ENCODE measurements at regions not wholly inside any gene's neighbourhood (a gene's known extent, or its start where the extent isn't known, plus 50 kb on each side); places are given as distances from the start of the nearest gene placed in this dataset.

DNA sequence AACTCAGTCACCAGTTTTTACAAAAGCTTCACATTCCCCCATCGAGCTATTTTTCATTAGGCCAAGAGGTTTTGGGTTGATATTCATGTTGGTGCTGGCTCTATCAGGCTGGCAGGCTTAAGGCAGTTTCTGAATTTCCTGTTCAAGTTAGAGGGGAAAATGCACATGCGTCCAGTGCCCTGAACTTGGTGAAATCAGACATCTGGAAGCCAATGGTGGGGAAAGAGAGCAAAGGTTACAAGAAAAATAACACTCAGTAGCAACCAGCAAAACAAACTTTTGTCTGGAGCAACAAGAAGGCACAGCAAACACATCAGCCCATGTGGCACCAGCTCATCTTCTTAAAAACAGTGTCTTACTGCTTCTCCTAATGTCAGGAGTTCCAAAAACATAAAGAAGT lies 155.6 kb upstream of the TSC22D2 start:
- no peak for ATAC-seq
- H3K27ac Mint-ChIP-seq, result no peak overlapping the region
- no peak for DNase-seq
- H3K9me3 Mint-ChIP-seq, result peaks cover 0 to 8% of the 10 kb centered on the region in 2 donors
- H3K4me1 Mint-ChIP-seq, result no peaks in the 10 kb centered on the region
- H3K4me3 Mint-ChIP-seq, result no peak overlapping the region
- peaks cover 31% of the 10 kb centered on the region for H3K27me3 Mint-ChIP-seq

DNA sequence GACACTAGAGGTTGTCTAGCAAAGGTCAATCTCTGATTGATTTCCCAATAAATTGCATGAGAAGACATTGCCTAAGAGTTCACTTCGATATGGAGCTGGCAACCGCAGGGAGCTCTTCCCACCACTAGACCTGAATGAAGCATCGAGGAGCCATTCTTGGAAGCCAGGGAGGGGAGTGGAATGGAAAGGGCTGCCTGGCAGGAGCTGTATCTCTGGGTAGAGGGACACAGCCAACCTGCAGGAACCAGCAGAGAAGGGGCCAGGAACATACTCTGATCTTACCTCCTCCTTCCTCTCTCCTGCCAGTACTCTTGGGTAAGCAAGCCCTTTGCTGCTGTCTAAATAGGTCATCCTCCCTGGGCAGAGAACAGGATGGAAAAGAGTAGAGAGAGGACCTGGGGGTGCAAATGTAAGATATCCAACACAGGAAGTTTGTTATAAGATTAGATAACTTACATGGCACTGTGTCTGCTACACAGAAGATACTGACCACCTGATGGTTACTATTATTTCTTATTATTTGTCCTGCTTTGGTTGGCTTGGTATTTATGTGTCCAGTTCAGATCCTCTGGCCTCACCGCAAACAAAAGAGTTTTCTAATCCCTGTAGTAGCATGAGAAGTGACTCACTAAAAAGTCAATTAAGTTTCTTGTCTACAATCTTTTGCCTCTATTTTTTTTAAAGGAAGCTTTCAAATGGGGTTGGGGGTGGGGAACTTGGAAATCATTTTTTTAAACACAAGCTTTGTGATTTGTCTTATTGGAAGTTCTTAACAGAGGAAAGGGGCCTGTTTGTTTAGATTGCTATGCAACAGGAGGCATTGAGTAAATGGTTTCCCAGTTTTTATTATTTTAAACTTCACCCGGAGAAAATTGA lies 156.7 kb upstream of the TSC22D2 start:
- no peak for DNase-seq
- Mint-ChIP-seq H3K4me3 (no peak overlapping the region), H3K27ac (no peak overlapping the region), H3K27me3 (peaks cover 32% of the 10 kb centered on the region), H3K9me3 (peaks cover 0 to 2% of the 10 kb centered on the region in 2 donors), H3K4me1 (no peaks in the 10 kb centered on the region)
- no peak for ATAC-seq

DNA sequence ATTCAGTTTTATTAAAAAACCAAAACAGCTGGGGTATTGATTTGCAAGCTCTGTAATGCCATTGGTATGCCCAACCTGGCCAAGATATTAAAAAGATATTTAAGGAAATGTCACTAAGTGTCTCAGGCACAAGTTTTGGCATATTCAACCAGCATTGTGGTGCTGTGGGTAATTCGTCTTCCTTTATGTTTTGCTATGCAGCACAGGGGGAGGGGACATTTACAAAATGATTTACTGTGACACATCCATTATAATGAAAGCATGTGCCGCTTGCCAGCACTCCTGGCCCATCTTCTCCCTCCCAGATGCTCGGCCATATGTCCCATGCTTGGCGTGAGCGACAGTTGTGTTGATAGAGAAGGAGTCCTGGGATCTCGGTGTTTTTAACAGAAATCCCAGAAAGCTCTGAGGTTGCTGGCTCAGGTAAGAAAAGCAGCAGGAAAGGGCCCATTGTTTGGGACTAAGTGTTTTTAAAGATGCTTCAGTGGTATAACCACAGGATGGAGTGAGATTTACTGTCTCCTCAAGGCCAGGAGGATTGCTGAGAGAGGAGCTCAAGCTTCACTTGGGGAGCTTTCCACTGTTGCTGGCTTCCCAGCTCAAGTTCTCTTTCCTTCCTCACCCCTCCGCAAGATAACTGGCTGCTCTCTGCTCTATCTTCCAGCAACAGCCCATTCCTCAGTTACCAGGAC lies 158.2 kb upstream of the TSC22D2 start:
- DNase-seq, result no peak
- Mint-ChIP-seq H3K27ac (no peak overlapping the region), H3K27me3 (peaks cover 30% of the 10 kb centered on the region), H3K9me3 (no peaks in the 10 kb centered on the region), H3K4me3 (no peak overlapping the region), H3K4me1 (no peaks in the 10 kb centered on the region)
- ATAC-seq, result no peak

DNA sequence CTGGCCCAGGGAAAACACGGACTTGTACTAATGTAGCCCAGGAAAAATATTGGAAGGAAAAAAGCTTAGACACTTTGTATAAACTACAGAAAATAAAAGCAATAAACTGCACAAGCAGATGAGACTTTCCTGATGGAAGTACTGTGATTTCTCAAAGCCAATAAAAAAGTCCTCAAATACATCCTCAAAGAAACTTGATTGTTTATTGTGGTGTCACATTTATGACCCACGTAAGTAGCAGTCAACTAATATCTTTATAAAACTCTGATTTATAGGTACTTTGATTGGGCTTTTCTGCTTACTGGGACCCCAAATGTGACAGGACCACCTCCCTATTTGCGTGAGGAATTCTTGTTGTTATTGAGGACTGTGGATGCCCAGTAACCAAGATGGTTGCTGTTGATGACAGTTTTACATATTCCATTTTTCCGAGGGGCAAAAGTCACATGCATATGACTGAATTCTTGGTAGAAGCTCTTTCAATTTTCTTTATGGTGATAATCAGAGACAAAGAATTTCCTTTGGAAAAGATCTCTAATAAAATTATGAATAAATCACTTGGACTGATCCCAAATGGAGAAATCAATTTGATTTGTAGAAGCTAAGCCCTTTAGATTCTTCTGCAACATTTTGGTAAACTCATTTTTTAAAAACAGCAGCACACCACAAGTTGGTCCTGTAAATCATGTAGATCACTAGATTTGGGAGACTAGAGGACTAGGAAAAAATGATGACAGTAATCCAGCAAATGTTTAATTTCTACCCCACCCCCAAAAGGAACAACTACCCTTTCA lies 159.0 kb upstream of the TSC22D2 start:
- Mint-ChIP-seq H3K4me3 (no peak overlapping the region), H3K27ac (no peak overlapping the region), H3K27me3 (peaks cover 30% of the 10 kb centered on the region), H3K4me1 (no peaks in the 10 kb centered on the region), H3K9me3 (no peaks in the 10 kb centered on the region)
- DNase-seq, result no peak
- ATAC-seq, result no peak

DNA sequence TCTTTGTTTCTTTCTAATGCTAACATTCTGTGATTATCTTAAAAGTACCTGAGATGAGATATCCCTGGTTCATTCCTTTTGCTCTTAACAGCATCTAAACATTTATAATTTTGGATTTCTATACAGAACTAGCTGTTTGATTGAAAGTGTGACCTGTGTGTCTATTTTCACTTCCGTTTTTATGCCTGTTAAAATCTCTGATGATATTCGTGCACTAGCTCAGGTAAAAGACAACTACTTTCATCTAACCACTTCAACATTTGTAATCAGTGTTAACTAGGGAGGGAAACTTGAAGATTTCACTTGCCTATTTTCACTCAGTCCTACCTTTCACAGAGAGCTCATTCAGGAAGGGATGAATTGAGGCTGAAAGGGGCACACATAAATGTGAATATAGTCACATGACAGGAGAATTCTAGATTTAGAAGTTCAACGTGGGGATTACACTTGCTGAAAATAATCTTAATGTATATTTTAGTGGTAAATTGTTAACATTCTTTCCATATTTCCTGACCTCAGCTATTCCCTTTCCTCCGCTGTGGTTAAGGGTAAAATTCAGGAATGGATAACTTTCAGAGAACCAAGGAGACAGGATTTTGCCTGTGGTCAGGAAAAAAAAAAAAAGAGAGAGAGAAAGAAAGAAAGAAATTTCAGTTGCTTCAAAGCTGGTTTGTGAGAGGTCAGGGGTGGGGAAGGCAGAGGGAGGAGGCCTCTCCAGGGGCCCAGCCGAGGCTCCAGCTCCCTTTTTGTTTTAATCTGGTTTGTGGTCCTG lies 159.8 kb upstream of the TSC22D2 start:
- no peaks in the 10 kb centered on the region for H3K4me1 Mint-ChIP-seq
- H3K9me3 Mint-ChIP-seq, result no peaks in the 10 kb centered on the region
- ATAC-seq (no peak), DNase-seq (no peak)
- H3K4me3 Mint-ChIP-seq, result no peak overlapping the region
- no peak overlapping the region for H3K27ac Mint-ChIP-seq
- H3K27me3 Mint-ChIP-seq, result peaks cover 30% of the 10 kb centered on the region

DNA sequence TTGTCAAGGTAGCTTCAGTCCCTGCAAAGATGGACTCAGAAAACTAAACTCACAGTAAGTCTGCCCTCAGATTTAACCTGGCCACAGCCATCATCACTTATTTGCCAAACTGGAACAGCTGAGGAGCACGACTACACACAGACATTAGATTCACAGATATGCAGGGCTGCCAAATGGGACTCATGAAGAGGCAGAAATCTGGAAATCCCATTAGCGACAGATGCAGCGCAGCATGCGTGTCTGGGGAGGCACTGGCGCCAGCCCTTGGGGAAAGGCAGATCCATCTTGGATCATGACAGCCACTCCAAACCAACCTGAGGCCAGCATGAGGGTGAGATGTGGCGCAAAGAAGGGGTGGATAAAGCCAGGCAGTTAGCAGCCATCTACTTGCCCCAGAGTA lies 160.7 kb upstream of the TSC22D2 start:
- Mint-ChIP-seq H3K27me3 (peaks cover 30% of the 10 kb centered on the region), H3K9me3 (no peaks in the 10 kb centered on the region), H3K27ac (no peak overlapping the region), H3K4me1 (no peaks in the 10 kb centered on the region), H3K4me3 (no peak overlapping the region)
- no peak for DNase-seq
- no peak for ATAC-seq

DNA sequence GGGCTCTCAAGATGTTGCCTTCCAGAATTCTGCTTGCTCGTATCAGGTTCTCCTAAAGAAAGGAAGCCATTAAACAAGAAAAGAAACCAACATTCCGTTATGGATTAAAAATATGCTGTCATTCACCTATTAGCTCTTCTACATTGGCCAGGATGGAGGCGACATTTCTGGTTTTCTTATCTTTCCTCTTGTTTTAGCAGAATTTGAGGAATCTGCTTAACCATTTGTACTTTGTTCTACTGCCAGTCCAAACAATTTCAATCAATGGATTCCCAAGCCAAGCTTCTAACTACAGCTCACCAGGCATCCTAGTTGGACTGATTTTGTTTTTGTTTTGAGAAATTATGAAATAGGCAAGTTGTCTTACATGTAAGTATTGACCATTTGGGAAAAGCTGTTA lies 164.6 kb upstream of the TSC22D2 start:
- Mint-ChIP-seq H3K4me3 (no peak overlapping the region), H3K9me3 (no peaks in the 10 kb centered on the region), H3K4me1 (no peaks in the 10 kb centered on the region), H3K27ac (no peak overlapping the region), H3K27me3 (peaks cover 8% of the 10 kb centered on the region)
- ATAC-seq (no peak), DNase-seq (no peak)

DNA sequence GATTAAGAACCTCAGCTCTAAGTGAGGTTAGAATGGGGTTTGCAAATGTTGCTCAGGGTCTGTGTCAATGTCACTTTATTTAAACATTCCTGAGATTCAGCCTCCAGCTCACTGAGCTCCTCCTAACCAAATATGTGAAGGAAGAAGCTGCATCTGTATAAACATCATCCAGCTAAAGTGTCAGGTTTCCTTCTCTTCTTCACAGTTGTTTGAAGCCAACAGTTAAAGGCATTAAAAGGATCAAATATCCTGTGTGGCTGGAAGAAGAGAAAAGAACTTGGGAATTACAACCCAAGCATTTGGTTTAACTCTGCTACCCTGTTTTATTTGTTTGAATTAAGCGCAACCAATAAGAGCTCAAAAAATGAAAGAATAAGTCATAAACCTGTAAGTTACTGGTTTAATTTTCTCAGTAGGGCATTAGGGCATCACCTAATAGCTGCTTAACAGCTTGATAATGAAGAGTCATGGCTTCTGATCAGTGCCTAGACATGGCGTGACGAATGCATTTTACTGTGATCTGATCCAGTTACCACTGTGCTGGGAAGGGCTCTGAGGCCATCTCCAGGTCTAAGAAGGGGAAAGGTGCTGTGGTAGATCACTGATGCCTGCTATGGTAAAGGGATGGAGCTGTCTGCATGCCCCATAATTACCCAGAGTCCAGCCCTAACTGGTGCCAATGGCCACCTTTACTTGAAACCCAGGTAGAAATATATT lies 165.7 kb upstream of the TSC22D2 start:
- Mint-ChIP-seq H3K4me1 (no peaks in the 10 kb centered on the region), H3K27me3 (peaks cover 5% of the 10 kb centered on the region), H3K27ac (no peak overlapping the region), H3K4me3 (no peak overlapping the region), H3K9me3 (no peaks in the 10 kb centered on the region)
- DNase-seq, result no peak
- ATAC-seq, result no peak

DNA sequence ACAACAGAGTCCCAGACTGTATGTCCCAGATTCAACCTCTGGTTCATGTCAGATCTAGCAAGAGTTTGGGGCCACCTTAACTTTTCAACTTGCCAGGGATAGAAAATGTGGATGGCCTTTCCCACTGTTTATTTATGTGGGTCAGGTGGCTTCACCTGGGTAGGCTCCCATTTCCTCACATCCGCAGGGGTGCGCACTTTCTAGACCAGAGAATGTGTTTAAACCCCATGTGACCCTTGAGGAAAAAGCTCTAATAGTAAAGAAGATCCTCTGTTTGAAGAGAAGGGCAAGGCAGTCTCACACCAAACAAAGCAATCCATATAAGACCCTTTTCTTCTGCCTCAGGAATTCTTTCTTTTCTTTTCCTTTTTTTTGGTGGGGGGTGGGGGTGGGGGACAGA lies 167.2 kb upstream of the TSC22D2 start:
- H3K27me3 Mint-ChIP-seq, result no peaks in the 10 kb centered on the region
- no peak overlapping the region for H3K27ac Mint-ChIP-seq
- ATAC-seq, result no peak
- no peak overlapping the region for H3K4me3 Mint-ChIP-seq
- H3K9me3 Mint-ChIP-seq, result no peaks in the 10 kb centered on the region
- DNase-seq, result no peak
- H3K4me1 Mint-ChIP-seq, result no peaks in the 10 kb centered on the region

DNA sequence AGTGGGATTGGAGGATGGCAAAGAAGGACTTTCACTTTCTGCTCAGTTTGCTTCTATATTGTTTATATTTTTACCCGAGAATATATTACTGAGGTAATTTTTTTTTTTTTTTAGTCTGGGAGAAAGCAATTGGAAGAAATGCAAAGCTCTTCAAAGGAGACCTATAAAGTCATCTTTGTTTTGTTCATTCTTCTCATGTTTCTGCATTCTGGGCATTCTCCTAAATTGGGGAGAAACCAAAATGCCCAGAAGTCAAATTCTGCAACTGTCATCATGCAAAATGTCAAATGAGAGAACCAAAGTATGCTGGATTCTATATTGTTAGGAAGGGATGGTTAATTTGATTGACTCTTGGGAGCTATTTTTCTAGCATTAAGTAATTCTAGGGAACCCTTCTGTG lies 168.3 kb upstream of the TSC22D2 start:
- H3K4me1 Mint-ChIP-seq, result no peaks in the 10 kb centered on the region
- ATAC-seq (no peak), DNase-seq (no peak)
- H3K4me3 Mint-ChIP-seq, result no peak overlapping the region
- no peak overlapping the region for H3K27ac Mint-ChIP-seq
- no peaks in the 10 kb centered on the region for H3K9me3 Mint-ChIP-seq
- no peaks in the 10 kb centered on the region for H3K27me3 Mint-ChIP-seq

DNA sequence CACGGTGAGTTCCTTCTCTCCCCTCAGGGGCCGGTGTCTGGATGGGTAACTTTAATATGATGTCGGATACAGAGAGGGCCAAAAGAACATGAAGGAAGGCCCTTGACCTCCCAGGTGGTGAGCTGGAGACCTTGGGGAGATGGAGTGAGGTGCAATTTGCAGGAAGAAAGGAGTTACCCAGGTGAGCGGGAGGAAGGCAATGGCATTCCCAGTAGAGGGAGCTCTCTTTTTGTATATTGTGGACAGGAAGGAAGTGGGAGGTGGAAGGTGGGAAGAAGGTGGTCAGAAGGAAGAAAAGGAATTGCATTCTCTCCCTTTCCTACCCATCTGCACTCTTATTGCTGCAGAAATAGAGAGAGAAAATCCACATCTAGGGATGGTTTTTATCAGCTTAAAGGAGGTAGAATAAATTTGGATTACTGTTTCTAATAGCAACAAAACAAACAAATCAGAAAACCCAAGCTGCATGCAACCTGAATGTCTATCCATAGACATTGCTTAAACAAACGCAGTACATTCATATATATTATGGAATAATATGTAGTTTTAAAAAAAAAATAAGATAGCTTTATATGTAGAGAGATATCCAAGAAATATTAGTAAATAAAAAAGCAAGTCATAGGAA lies 169.0 kb upstream of the TSC22D2 start:
- H3K4me3 Mint-ChIP-seq, result no peak overlapping the region
- no peaks in the 10 kb centered on the region for H3K27me3 Mint-ChIP-seq
- H3K4me1 Mint-ChIP-seq, result no peaks in the 10 kb centered on the region
- no peak overlapping the region for H3K27ac Mint-ChIP-seq
- DNase-seq, result no peak
- H3K9me3 Mint-ChIP-seq, result no peaks in the 10 kb centered on the region
- no peak for ATAC-seq

DNA sequence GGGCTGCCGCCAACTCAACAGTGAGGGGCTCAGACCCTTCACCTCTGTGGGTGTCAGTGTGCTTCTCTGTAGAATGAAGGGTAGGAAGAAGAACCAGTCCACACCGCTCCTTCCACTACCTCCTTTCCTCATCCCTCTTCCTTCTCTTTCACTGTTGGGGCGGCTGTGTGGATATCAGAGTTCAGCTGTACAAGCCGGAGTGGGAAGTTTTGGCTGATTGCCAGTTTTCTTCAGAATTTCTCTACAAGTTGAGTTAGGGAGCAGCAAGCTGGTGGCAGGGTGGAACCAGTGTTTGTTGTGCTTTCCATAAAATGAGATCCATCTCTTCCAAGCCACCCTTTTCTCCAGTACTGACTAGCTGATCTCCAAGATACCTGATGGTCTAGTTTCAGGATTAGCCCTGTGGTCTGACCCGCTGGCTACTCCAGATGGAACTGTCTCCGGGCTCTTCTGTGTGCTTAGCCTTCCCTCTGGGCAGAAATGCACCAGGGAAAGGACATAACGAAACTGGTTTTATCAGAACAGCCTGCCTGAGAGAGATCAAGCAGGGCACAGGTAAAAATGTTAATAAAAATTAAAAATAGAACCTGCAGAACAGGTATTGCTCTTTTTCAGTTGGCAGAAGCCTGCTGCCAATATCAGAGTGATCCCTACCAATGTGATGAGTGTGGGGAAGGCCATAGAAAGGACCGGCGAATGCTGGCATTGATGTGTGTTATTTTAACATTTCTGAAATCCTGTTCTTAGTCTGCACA lies 169.9 kb upstream of the TSC22D2 start:
- Mint-ChIP-seq H3K9me3 (no peaks in the 10 kb centered on the region), H3K27ac (no peak overlapping the region), H3K27me3 (no peaks in the 10 kb centered on the region), H3K4me1 (no peaks in the 10 kb centered on the region), H3K4me3 (no peak overlapping the region)
- no peak for DNase-seq
- ATAC-seq, result no peak

DNA sequence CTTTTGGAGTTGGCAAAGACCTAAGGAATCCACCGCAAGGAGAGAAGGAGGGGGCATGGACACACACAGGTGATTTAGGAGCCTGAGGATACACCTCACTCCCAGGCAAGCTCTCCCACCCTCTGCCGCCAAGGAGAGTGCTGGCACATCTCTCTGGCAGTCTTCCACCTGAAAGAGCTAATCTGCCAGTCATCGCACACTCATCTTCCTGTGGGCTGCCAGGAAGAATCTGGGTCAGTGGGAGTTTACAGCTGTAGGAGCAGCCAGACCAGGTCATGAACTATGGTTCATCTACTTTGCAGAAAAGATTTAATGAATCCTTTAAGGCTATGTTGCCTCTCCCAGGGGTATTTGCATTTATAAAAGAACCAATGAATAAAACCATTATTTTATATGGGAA lies 170.6 kb upstream of the TSC22D2 start:
- ATAC-seq (no peak), DNase-seq (no peak)
- no peak overlapping the region for H3K4me3 Mint-ChIP-seq
- H3K4me1 Mint-ChIP-seq, result no peaks in the 10 kb centered on the region
- H3K27me3 Mint-ChIP-seq, result no peaks in the 10 kb centered on the region
- no peak overlapping the region for H3K27ac Mint-ChIP-seq
- no peaks in the 10 kb centered on the region for H3K9me3 Mint-ChIP-seq

All from stimulated activated naive CD8-positive, alpha-beta T cell treated with anti-CD3 and anti-CD28 coated beads, Interleukin-15, amount 100 ng/mL, for 72 hours (primary cell).